DOHH2 (cell line): ENCODE measurements at regions not wholly inside any gene's neighbourhood (a gene's known extent, or its start where the extent isn't known, plus 50 kb on each side); places are given as distances from the start of the nearest gene placed in this dataset.

Source experiments
- H3F3A ChIP-seq: fragments of 200-600 bp; sonication (generic), shearing (Covaris generic); 2 replicates; pipeline ENCODE4 v1.6.0; 2016; ENCODE audit warnings: antibody characterized with exemption, mild to moderate bottlenecking; ENCODE audit not compliant: control insufficient read depth, insufficient read depth
- H3K27ac ChIP-seq: fragments of 200-600 bp; sonication (generic); 2 replicates; pipeline ENCODE4 v1.5.1; 2014; ENCODE audit warnings: low read depth, mild to moderate bottlenecking, low read length, moderate library complexity
- H3K27me3 ChIP-seq: fragments of 200-600 bp; sonication (generic); 2 replicates; pipeline ENCODE4 v1.6.1; 2014; ENCODE audit warnings: mild to moderate bottlenecking, low read length, mixed read lengths; ENCODE audit not compliant: control insufficient read depth
- H3K36me3 ChIP-seq: fragments of 200-600 bp; sonication (generic); 2 replicates; pipeline ENCODE4 v1.6.1; 2014; ENCODE audit warnings: mild to moderate bottlenecking, low read length, moderate library complexity, mixed read lengths; ENCODE audit not compliant: control insufficient read depth
- H3K4me1 ChIP-seq: fragments of 200-600 bp; sonication (generic); 2 replicates; pipeline ENCODE4 v1.6.1; 2014; ENCODE audit warnings: mild to moderate bottlenecking, low read length, mixed read lengths; ENCODE audit not compliant: control insufficient read depth
- H3K4me2 ChIP-seq: fragments of 200-600 bp; sonication (generic); 2 replicates; pipeline ENCODE4 v1.6.0; 2014; ENCODE audit warnings: mild to moderate bottlenecking, low read length, moderate library complexity
- H3K4me3 ChIP-seq: fragments of 200-600 bp; sonication (generic); 2 replicates; pipeline ENCODE4 v1.5.1; 2014; ENCODE audit warnings: mild to moderate bottlenecking, low read length, mixed read lengths
- H3K79me2 ChIP-seq: fragments of 200-600 bp; sonication (generic); 2 replicates; pipeline ENCODE4 v1.6.1; 2014; ENCODE audit warnings: mild to moderate bottlenecking, low read length, mixed read lengths; ENCODE audit not compliant: control insufficient read depth
- H3K9me2 ChIP-seq: fragments of 200-600 bp; sonication (generic); replicated peaks from 2 replicates; pipeline ENCODE4 v1.6.1; 2014; ENCODE audit warnings: mild to moderate bottlenecking, low read length, mixed read lengths; ENCODE audit not compliant: control insufficient read depth
- H3K9me3 ChIP-seq: fragments of 200-600 bp; sonication (generic); 2 replicates; pipeline ENCODE4 v1.6.1; 2014; ENCODE audit warnings: antibody characterized with exemption, low read length, mixed read lengths; ENCODE audit not compliant: control insufficient read depth, insufficient read depth
- H4K20me1 ChIP-seq: fragments of 200-600 bp; sonication (generic); 2 replicates; pipeline ENCODE4 v1.6.0; 2014; ENCODE audit warnings: low read depth, mild to moderate bottlenecking, antibody characterized with exemption, low read length, moderate library complexity; ENCODE audit not compliant: control insufficient read depth, insufficient read depth
- CTCF ChIP-seq: fragments of 200-600 bp; sonication (generic); IDR thresholded peaks from one replicate; pipeline ENCODE4 v1.5.1; 2014; ENCODE audit warnings: antibody characterized with exemption, mild to moderate bottlenecking, low read depth, low read length; ENCODE audit not compliant: poor library complexity, severe bottlenecking
- EZH2phosphoT487 ChIP-seq: fragments of 200-600 bp; sonication (generic); IDR thresholded peaks from 2 replicates; pipeline ENCODE4 v1.6.1; 2017; ENCODE audit warnings: borderline replicate concordance, mild to moderate bottlenecking, antibody characterized with exemption, low read length, moderate library complexity, mixed read lengths

- H3K79me2 ChIP-seq: no peaks in the 10 kb centered on the region
- TF ChIP-seq CTCF (no peak), EZH2phosphoT487 (no peak)
- H3K9me3 ChIP-seq: no peaks in the 10 kb centered on the region
- H4K20me1 ChIP-seq: no peaks in the 10 kb centered on the region
- no peak overlapping the region for H3K4me2 ChIP-seq
- no peaks in the 10 kb centered on the region for H3K9me2 ChIP-seq
- no peaks in the 10 kb centered on the region for H3K27me3 ChIP-seq
- no peaks in the 10 kb centered on the region for H3F3A ChIP-seq
- no peaks in the 10 kb centered on the region for H3K36me3 ChIP-seq
- H3K27ac ChIP-seq: no peak overlapping the region
- H3K4me1 ChIP-seq: no peaks in the 10 kb centered on the region
- no peak overlapping the region for H3K4me3 ChIP-seq
These were observed 50.3 kb downstream of the PLXNA1 start for GRCh38 chr3:127033171-127033570.

- H3K79me2 ChIP-seq: no peaks in the 10 kb centered on the region
- no peak overlapping the region for H3K4me2 ChIP-seq
- TF ChIP-seq EZH2phosphoT487 (no peak), CTCF (no peak)
- no peak overlapping the region for H3K4me3 ChIP-seq
- no peaks in the 10 kb centered on the region for H3K27me3 ChIP-seq
- no peaks in the 10 kb centered on the region for H3F3A ChIP-seq
- no peak overlapping the region for H3K27ac ChIP-seq
- H3K9me2 ChIP-seq: no peaks in the 10 kb centered on the region
- no peaks in the 10 kb centered on the region for H3K36me3 ChIP-seq
- H4K20me1 ChIP-seq: no peaks in the 10 kb centered on the region
- H3K4me1 ChIP-seq: no peaks in the 10 kb centered on the region
- H3K9me3 ChIP-seq: no peaks in the 10 kb centered on the region
These were observed 50.9 kb downstream of the PLXNA1 start for GRCh38 chr3:127033786-127034185.

GRCh38 chr3:127034195-127034989 is 51.5 kb downstream of the PLXNA1 start:
- TF ChIP-seq CTCF (no peak), EZH2phosphoT487 (no peak)
- Histone ChIP-seq H3K27me3 (no peaks in the 10 kb centered on the region), H3K4me3 (no peak overlapping the region), H4K20me1 (no peaks in the 10 kb centered on the region), H3K27ac (no peak overlapping the region), H3K9me2 (no peaks in the 10 kb centered on the region), H3K4me1 (no peaks in the 10 kb centered on the region), H3K36me3 (no peaks in the 10 kb centered on the region), H3K79me2 (no peaks in the 10 kb centered on the region), H3K4me2 (no peak overlapping the region), H3K9me3 (no peaks in the 10 kb centered on the region), H3F3A (no peaks in the 10 kb centered on the region)
